Right lobe of liver (tissue), 6 donors: ENCODE measurements at regions not wholly inside any gene's neighbourhood (a gene's known extent, or its start where the extent isn't known, plus 50 kb on each side); places are given as distances from the start of the nearest gene placed in this dataset.
"Not testable (repeated sequence)": the region's sequence is repeated elsewhere in the genome, so short reads cannot be mapped to it uniquely, and the experiment has no call there.

Experiments
- ATAC-seq, 4 donors: fragments of 200-7000 bp; cut with Tn5 transposase; one replicate each; pipeline ENCODE4 v1.9.1; 2020; ENCODE audit warnings: mild to moderate bottlenecking in 4 of 4, moderate library complexity in 4 of 4
- DNase-seq, 3 donors: peaks; one replicate each; pipeline ENCODE4 v3.0.0-alpha.2; 2020
- H3K27ac ChIP-seq, 3 donors: fragments of 200-600 bp; one replicate each; pipeline ENCODE4 v1.8.0; 2022
- H3K27me3 ChIP-seq, 2 donors: fragments of 200-600 bp; one replicate each; pipeline ENCODE4 v1.8.0; 2022
- H3K36me3 ChIP-seq, 4 donors: fragments of 200-600 bp; sonication (generic) in 1 of 4; one replicate each; pipeline versions ENCODE4 v1.5.1 to v1.8.0; 2017 to 2022; ENCODE audit warnings: control low read depth in 1 of 4
- H3K4me1 ChIP-seq, 4 donors: fragments of 200-600 bp; sonication (generic) in 1 of 4; one replicate each; pipeline versions ENCODE4 v1.5.1 to v1.8.0; 2017 to 2022; ENCODE audit warnings: control low read depth in 1 of 4
- H3K4me3 ChIP-seq, 3 donors: fragments of 200-600 bp; one replicate each; pipeline ENCODE4 v1.8.0; 2022
- H3K9me3 ChIP-seq, 4 donors: fragments of 200-600 bp; sonication (generic) in 1 of 4; one replicate each; pipeline versions ENCODE4 v1.5.1 to v1.8.0; 2017 to 2022; ENCODE audit warnings: control low read depth in 1 of 4
- POLR2A ChIP-seq: fragments of 450-650 bp; IDR thresholded peaks from one replicate; pipeline ENCODE4 v1.6.1; 2017; ENCODE audit warnings: antibody characterized with exemption, mild to moderate bottlenecking
- WGBS: methylation state at CpG from one replicate; pipeline ENCODE4 v1.1.6; 2018; ENCODE audit warnings: low coverage, low lambda C conversion rate; ENCODE audit not compliant: insufficient coverage; ENCODE audit errors: missing lambda C conversion rate; 5-methylcytosine and 5-hydroxymethylcytosine counted together
- intact Hi-C, 2 donors: fragments of 100-400 bp; cut with DNase I; formaldehyde crosslinking; loops; one replicate each; pipeline versions ENCODE4 v1.11.2 to v1.14.1; 2022
- TF ChIP-seq, protein P1 (sequence below), 4 donors: fragments of 200-600 bp in 3 of 4; fragments of 450-650 bp in 1 of 4; IDR thresholded peaks; one replicate each; pipeline versions ENCODE4 v1.5.1 to v1.8.0; 2016 to 2022; ENCODE audit warnings: antibody characterized with exemption in 4 of 4, mild to moderate bottlenecking in 2 of 4
- donor health status: DM: no; HTN: yes; CAD: no.
- donor health status: DM: no; HTN: no; CAD: no.
- donor health status: DM: no; HTN: no; CAD: no.
- donor health status: DM: no; HTN: yes; CAD: no.
- donor health status: DM: no; HTN: yes; CAD: no.

GRCh38 chr5:13201022-13201421, 743.5 kb downstream of the DNAH5 start:
- DNase-seq = no peak
- no peak for TF ChIP-seq POLR2A
- TF ChIP-seq, protein P1, sequence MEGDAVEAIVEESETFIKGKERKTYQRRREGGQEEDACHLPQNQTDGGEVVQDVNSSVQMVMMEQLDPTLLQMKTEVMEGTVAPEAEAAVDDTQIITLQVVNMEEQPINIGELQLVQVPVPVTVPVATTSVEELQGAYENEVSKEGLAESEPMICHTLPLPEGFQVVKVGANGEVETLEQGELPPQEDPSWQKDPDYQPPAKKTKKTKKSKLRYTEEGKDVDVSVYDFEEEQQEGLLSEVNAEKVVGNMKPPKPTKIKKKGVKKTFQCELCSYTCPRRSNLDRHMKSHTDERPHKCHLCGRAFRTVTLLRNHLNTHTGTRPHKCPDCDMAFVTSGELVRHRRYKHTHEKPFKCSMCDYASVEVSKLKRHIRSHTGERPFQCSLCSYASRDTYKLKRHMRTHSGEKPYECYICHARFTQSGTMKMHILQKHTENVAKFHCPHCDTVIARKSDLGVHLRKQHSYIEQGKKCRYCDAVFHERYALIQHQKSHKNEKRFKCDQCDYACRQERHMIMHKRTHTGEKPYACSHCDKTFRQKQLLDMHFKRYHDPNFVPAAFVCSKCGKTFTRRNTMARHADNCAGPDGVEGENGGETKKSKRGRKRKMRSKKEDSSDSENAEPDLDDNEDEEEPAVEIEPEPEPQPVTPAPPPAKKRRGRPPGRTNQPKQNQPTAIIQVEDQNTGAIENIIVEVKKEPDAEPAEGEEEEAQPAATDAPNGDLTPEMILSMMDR (IDR thresholded peaks at IDR 0.05) = no peak
- Histone ChIP-seq H3K27me3 (no peaks in the 10 kb centered on the region), H3K27ac (no peak overlapping the region), H3K36me3 (no peaks in the 10 kb centered on the region), H3K9me3 (no peaks in the 10 kb centered on the region), H3K4me1 (no peaks in the 10 kb centered on the region), H3K4me3 (no peak overlapping the region)
- 54% methylated on average over 6 of the region's 6 CpGs for WGBS
- intact Hi-C loops = no loop called here
- ATAC-seq = no peak

GRCh38 chr5:13198226-13198625, 746.3 kb downstream of the DNAH5 start:
- H3K4me1 ChIP-seq, H3K9me3 ChIP-seq, intact Hi-C loops, H3K4me3 ChIP-seq, ATAC-seq, H3K27me3 ChIP-seq, H3K36me3 ChIP-seq, DNase-seq, H3K27ac ChIP-seq: not testable (repeated sequence)
- 32% methylated on average over 2 of the region's 2 CpGs for WGBS

DNA sequence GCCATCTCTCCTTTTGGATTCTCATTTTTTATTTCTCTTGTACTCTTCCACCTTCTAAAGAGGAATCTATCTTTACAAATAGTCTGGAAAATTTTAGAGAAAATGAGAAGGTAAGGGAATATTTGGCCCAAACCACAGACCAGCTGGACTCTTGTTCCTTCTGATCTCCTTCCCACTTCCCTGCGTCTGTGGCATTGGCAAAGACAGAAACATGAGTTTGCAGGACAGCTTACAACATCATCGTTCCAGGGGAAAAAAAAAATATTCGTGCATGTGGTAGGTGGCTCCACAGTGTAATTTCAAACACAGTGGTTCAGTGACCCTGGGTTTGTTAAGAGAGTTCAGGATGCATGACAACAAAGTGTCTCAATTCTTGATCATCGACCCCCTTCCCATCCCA, 755.0 kb downstream of the DNAH5 start:
- Histone ChIP-seq H3K4me3 (no peak overlapping the region), H3K36me3 (no peaks in the 10 kb centered on the region), H3K27ac (no peak overlapping the region), H3K9me3 (no peaks in the 10 kb centered on the region), H3K27me3 (no peaks in the 10 kb centered on the region), H3K4me1 (no peaks in the 10 kb centered on the region)
- ATAC-seq (no peak), DNase-seq (no peak)
- intact Hi-C loops = no loop called here
- TF ChIP-seq POLR2A = no peak
- TF ChIP-seq, protein P1 (IDR thresholded peaks at IDR 0.05) = no peak
- 36% methylated on average over 4 of the region's 4 CpGs for WGBS

- intact Hi-C loops = no loop called here
- no peak overlapping the region for H3K27ac ChIP-seq
- ATAC-seq (no peak), DNase-seq (no peak)
- no peaks in the 10 kb centered on the region for H3K36me3 ChIP-seq
- TF ChIP-seq, protein P1 (IDR thresholded peaks at IDR 0.05) = no peak
- no peak for TF ChIP-seq POLR2A
- H3K9me3 ChIP-seq = no peaks in the 10 kb centered on the region
- H3K4me1 ChIP-seq = no peaks in the 10 kb centered on the region
- no peak overlapping the region for H3K4me3 ChIP-seq
- H3K27me3 ChIP-seq = no peaks in the 10 kb centered on the region
These were observed 756.1 kb downstream of the DNAH5 start for GRCh38 chr5:13188371-13188770.

- no peaks in the 10 kb centered on the region for H3K36me3 ChIP-seq
- TF ChIP-seq, protein P1 (IDR thresholded peaks at IDR 0.05) = no peak
- TF ChIP-seq POLR2A = no peak
- H3K27ac ChIP-seq = no peak overlapping the region
- ATAC-seq = no peak
- H3K9me3 ChIP-seq = no peaks in the 10 kb centered on the region
- intact Hi-C loops = no loop called here
- H3K4me1 ChIP-seq = no peaks in the 10 kb centered on the region
- WGBS = 52% methylated on average over 5 of the region's 5 CpGs
- DNase-seq = no peak
- H3K4me3 ChIP-seq = no peak overlapping the region
- H3K27me3 ChIP-seq = no peaks in the 10 kb centered on the region
These were observed 757.3 kb downstream of the DNAH5 start for GRCh38 chr5:13187186-13187585.
